OCI-LY7 (cell line): ENCODE measurements at regions not wholly inside any gene's neighbourhood (a gene's known extent, or its start where the extent isn't known, plus 50 kb on each side); places are given as distances from the start of the nearest gene placed in this dataset.

Source experiments
- BruUV-seq: library from RNA; stranded (reverse); fragments of 400-500 nt; replicated peaks from 2 replicates; lab custom pipeline; 2021; lab: Mats Ljungman, UMichigan
- CTCF ChIA-PET: fragments of 300-600 bp; sonication (Branson Sonifier 250); formaldehyde crosslinking; loops from one replicate; lab custom pipeline; 2022; ENCODE audit warnings: antibody characterized with exemption; ENCODE audit not compliant: unreplicated experiment; lab: Charles Lee
- POLR2A ChIA-PET: fragments of 300-600 bp; sonication (Branson Sonifier 250); formaldehyde crosslinking; loops from one replicate; lab custom pipeline; 2022; ENCODE audit warnings: antibody characterized with exemption; lab: Charles Lee
- DNase-seq: peaks from one replicate; pipeline ENCODE4 v3.0.0-alpha.2; 2015; ENCODE audit warnings: low spot score
- H2AFZ ChIP-seq: fragments of 200-600 bp; sonication (generic), shearing (Covaris generic); 2 replicates; pipeline ENCODE4 v1.6.1; 2014; ENCODE audit warnings: mild to moderate bottlenecking, antibody characterized with exemption, low read length, moderate library complexity
- H3K27ac ChIP-seq: fragments of 200-600 bp; sonication (generic); 2 replicates; pipeline ENCODE4 v1.5.1; 2014; ENCODE audit warnings: mixed run types, low read depth, mild to moderate bottlenecking, moderate library complexity, low read length, inconsistent platforms; ENCODE audit not compliant: poor library complexity, severe bottlenecking
- H3K36me3 ChIP-seq: fragments of 200-600 bp; sonication (generic); 2 replicates; pipeline ENCODE4 v1.6.1; 2014; ENCODE audit warnings: mild to moderate bottlenecking, antibody characterized with exemption, low read length, moderate library complexity, mixed read lengths; ENCODE audit not compliant: insufficient read depth
- H3K4me1 ChIP-seq: fragments of 200-600 bp; sonication (generic); 2 replicates; pipeline ENCODE4 v1.5.1; 2014; ENCODE audit warnings: mild to moderate bottlenecking, low read length; ENCODE audit not compliant: insufficient read depth, poor library complexity, severe bottlenecking
- H3K4me2 ChIP-seq: fragments of 200-600 bp; sonication (generic); 2 replicates; pipeline ENCODE4 v1.6.1; 2014; ENCODE audit warnings: mild to moderate bottlenecking, low read length
- H3K4me3 ChIP-seq: fragments of 200-600 bp; sonication (generic); 2 replicates; pipeline ENCODE4 v1.5.1; 2014; ENCODE audit warnings: mild to moderate bottlenecking, low read depth, low read length; ENCODE audit not compliant: poor library complexity, severe bottlenecking
- H3K79me2 ChIP-seq: fragments of 200-600 bp; sonication (generic); 2 replicates; pipeline ENCODE4 v1.6.1; 2016; ENCODE audit warnings: low read depth, mild to moderate bottlenecking, low read length, moderate library complexity, mixed read lengths; ENCODE audit not compliant: insufficient read depth
- H3K9me2 ChIP-seq: fragments of 200-600 bp; sonication (generic); 2 replicates; pipeline ENCODE4 v1.6.1; 2016; ENCODE audit warnings: mild to moderate bottlenecking, low read length, mixed read lengths; ENCODE audit not compliant: insufficient read depth
- H3K9me3 ChIP-seq: fragments of 200-600 bp; sonication (generic); 2 replicates; pipeline ENCODE4 v1.6.1; 2014; ENCODE audit warnings: mild to moderate bottlenecking, mixed run types, low read length, mixed read lengths
- H4K20me1 ChIP-seq: fragments of 200-600 bp; sonication (generic); 2 replicates; pipeline ENCODE4 v1.6.1; 2014; ENCODE audit warnings: mild to moderate bottlenecking, antibody characterized with exemption, low read length, moderate library complexity, mixed read lengths; ENCODE audit not compliant: insufficient read depth
- CTCF ChIP-seq: fragments of 200-600 bp; sonication (generic); conservative IDR thresholded peaks from 2 replicates; pipeline ENCODE4 v1.5.1; 2014; ENCODE audit warnings: mild to moderate bottlenecking, antibody characterized with exemption, low read length, moderate library complexity, mixed read lengths
- EZH2phosphoT487 ChIP-seq: fragments of 200-600 bp; sonication (generic); IDR thresholded peaks from 2 replicates; pipeline ENCODE4 v1.6.1; 2018; ENCODE audit warnings: low read depth, borderline replicate concordance, mild to moderate bottlenecking, mixed run types, antibody characterized with exemption, low read length, moderate library complexity, mixed read lengths
- intact Hi-C: fragments of 100-400 bp; cut with micrococcal nuclease; formaldehyde crosslinking; loops from one replicate; pipeline ENCODE4 v1.10.0; 2022; ENCODE audit not compliant: unreplicated experiment

GRCh38 chr10:3890602-3891352 is 105.8 kb upstream of the KLF6 start:
- Histone ChIP-seq H3K9me2 (no peaks in the 10 kb centered on the region), H3K4me2 (no peak overlapping the region), H2AFZ (no peak overlapping the region), H3K4me1 (no peaks in the 10 kb centered on the region), H3K9me3 (no peaks in the 10 kb centered on the region), H4K20me1 (no peaks in the 10 kb centered on the region), H3K79me2 (no peaks in the 10 kb centered on the region), H3K36me3 (no peaks in the 10 kb centered on the region), H3K27ac (no peak overlapping the region), H3K4me3 (no peak overlapping the region)
- TF ChIP-seq EZH2phosphoT487 (no peak), CTCF (no peak)
- no TSS peak for BruUV-seq
- no peak for DNase-seq
- intact Hi-C loops = no loop called here
- POLR2A ChIA-PET = interaction anchor here (0.6 to 1.2 kb wide), 2 partner anchors 16 to 636 kb away, joined by 3 to 7 read pairs; no protein-coding TSS in a partner anchor
- CTCF ChIA-PET = no interaction called here

GRCh38 chr10:3889961-3890522 is 105.0 kb upstream of the KLF6 start:
- no peak for TF ChIP-seq EZH2phosphoT487
- no peak for TF ChIP-seq CTCF
- Histone ChIP-seq H3K4me3 (no peak overlapping the region), H3K9me3 (no peaks in the 10 kb centered on the region), H3K4me2 (no peak overlapping the region), H3K79me2 (no peaks in the 10 kb centered on the region), H3K27ac (no peak overlapping the region), H2AFZ (no peak overlapping the region), H3K4me1 (no peaks in the 10 kb centered on the region), H3K36me3 (no peaks in the 10 kb centered on the region), H3K9me2 (no peaks in the 10 kb centered on the region), H4K20me1 (no peaks in the 10 kb centered on the region)
- intact Hi-C loops = no loop called here
- DNase-seq = no peak
- no TSS peak for BruUV-seq
- POLR2A ChIA-PET = interaction anchor here (0.6 to 1.2 kb wide), 2 partner anchors 15 to 636 kb away, joined by 3 to 7 read pairs; no protein-coding TSS in a partner anchor
- CTCF ChIA-PET = interaction anchor here (0.6 kb wide), 1 partner anchor 10 kb away, joined by 3 read pairs; no protein-coding TSS in a partner anchor
